Nephron (organoid): ENCODE measurements at regions not wholly inside any gene's neighbourhood (a gene's known extent, or its start where the extent isn't known, plus 50 kb on each side); places are given as distances from the start of the nearest gene placed in this dataset.

ENCODE experiments used
- H3K27ac Mint-ChIP-seq, 3 experiments: 2 replicates each; pipeline ENCODE4 v1.8.0; 2020; ENCODE audit warnings: mixed read lengths in 3 of 3, mild to moderate bottlenecking in 2 of 3, moderate library complexity in 1 of 3
- H3K27me3 Mint-ChIP-seq: 2 replicates; pipeline ENCODE4 v1.8.0; 2021; ENCODE audit warnings: low read depth, mild to moderate bottlenecking, moderate library complexity, mixed read lengths
- H3K36me3 Mint-ChIP-seq: 2 replicates; pipeline ENCODE4 v1.8.0; 2020; ENCODE audit warnings: low read depth, mixed read lengths
- H3K4me1 Mint-ChIP-seq: 2 replicates; pipeline ENCODE4 v1.8.0; 2020; ENCODE audit warnings: mixed read lengths
- H3K4me3 Mint-ChIP-seq, 3 experiments: 2 replicates each; pipeline ENCODE4 v1.8.0; 2020; ENCODE audit warnings: mild to moderate bottlenecking in 3 of 3, mixed read lengths in 3 of 3, moderate library complexity in 2 of 3
- H3K9me3 Mint-ChIP-seq: 2 replicates; pipeline ENCODE4 v1.8.0; 2020; ENCODE audit warnings: mixed read lengths
- CTCF ChIP-seq, 3 experiments: fragments of 200-600 bp; sonication (generic); IDR thresholded peaks; one replicate each; pipeline ENCODE4 v1.5.0; 2021; ENCODE audit warnings: antibody characterized with exemption in 3 of 3; ENCODE audit not compliant: unreplicated experiment in 3 of 3

GRCh38 chr4:148574911-148575310 lies 132.7 kb upstream of the NR3C2 start:
- Mint-ChIP-seq H3K9me3 (peaks cover 4% of the 10 kb centered on the region), H3K27ac (no peak overlapping the region), H3K4me3 (no peak overlapping the region), H3K4me1 (peaks cover 15% of the 10 kb centered on the region), H3K27me3 (no peaks in the 10 kb centered on the region), H3K36me3 (no peaks in the 10 kb centered on the region)
- no peak for TF ChIP-seq CTCF (IDR thresholded peaks at IDR 0.05; ENCODE audit: unreplicated experiment in 3 of 3)

GRCh38 chr4:148574502-148574901 lies 132.3 kb upstream of the NR3C2 start:
- H3K27me3 Mint-ChIP-seq: no peaks in the 10 kb centered on the region
- no peak overlapping the region for H3K27ac Mint-ChIP-seq
- no peak overlapping the region for H3K4me3 Mint-ChIP-seq
- H3K9me3 Mint-ChIP-seq: peaks cover 4% of the 10 kb centered on the region
- H3K4me1 Mint-ChIP-seq: peaks cover 15% of the 10 kb centered on the region
- TF ChIP-seq CTCF (IDR thresholded peaks at IDR 0.05; ENCODE audit: unreplicated experiment in 3 of 3): no peak
- H3K36me3 Mint-ChIP-seq: no peaks in the 10 kb centered on the region

- H3K4me3 Mint-ChIP-seq: no peak overlapping the region
- no peaks in the 10 kb centered on the region for H3K36me3 Mint-ChIP-seq
- TF ChIP-seq CTCF (IDR thresholded peaks at IDR 0.05; ENCODE audit: unreplicated experiment in 3 of 3): no peak
- peaks cover 15% of the 10 kb centered on the region for H3K4me1 Mint-ChIP-seq
- no peaks in the 10 kb centered on the region for H3K27me3 Mint-ChIP-seq
- no peak overlapping the region for H3K27ac Mint-ChIP-seq
- peaks cover 6% of the 10 kb centered on the region for H3K9me3 Mint-ChIP-seq
Observed at GRCh38 chr4:148574066-148574465, 131.9 kb upstream of the NR3C2 start.

GRCh38 chr4:148573296-148573695 lies 131.1 kb upstream of the NR3C2 start:
- H3K27me3 Mint-ChIP-seq: no peaks in the 10 kb centered on the region
- no peak overlapping the region for H3K4me3 Mint-ChIP-seq
- H3K27ac Mint-ChIP-seq: no peak overlapping the region
- peaks cover 15% of the 10 kb centered on the region for H3K4me1 Mint-ChIP-seq
- TF ChIP-seq CTCF (IDR thresholded peaks at IDR 0.05; ENCODE audit: unreplicated experiment in 3 of 3): no peak
- peaks cover 7% of the 10 kb centered on the region for H3K9me3 Mint-ChIP-seq
- H3K36me3 Mint-ChIP-seq: no peaks in the 10 kb centered on the region

GRCh38 chr4:148565801-148566200 lies 123.6 kb upstream of the NR3C2 start:
- Mint-ChIP-seq H3K4me1 (no peaks in the 10 kb centered on the region), H3K27me3 (no peaks in the 10 kb centered on the region), H3K36me3 (no peaks in the 10 kb centered on the region), H3K9me3 (peaks cover 9% of the 10 kb centered on the region), H3K4me3 (no peak overlapping the region), H3K27ac (no peak overlapping the region)
- TF ChIP-seq CTCF (IDR thresholded peaks at IDR 0.05; ENCODE audit: unreplicated experiment in 3 of 3): no peak

- H3K27ac Mint-ChIP-seq: no peak overlapping the region
- H3K36me3 Mint-ChIP-seq: no peaks in the 10 kb centered on the region
- H3K4me1 Mint-ChIP-seq: no peaks in the 10 kb centered on the region
- H3K9me3 Mint-ChIP-seq: peaks cover 3% of the 10 kb centered on the region
- TF ChIP-seq CTCF (IDR thresholded peaks at IDR 0.05; ENCODE audit: unreplicated experiment in 3 of 3): no peak
- no peak overlapping the region for H3K4me3 Mint-ChIP-seq
- no peaks in the 10 kb centered on the region for H3K27me3 Mint-ChIP-seq
Observed at GRCh38 chr4:148563684-148564083, 121.5 kb upstream of the NR3C2 start.
